Activated B cell treated with CpG ODN at 0.5 μM for 24 hours (primary cell): ENCODE measurements at regions not wholly inside any gene's neighbourhood (a gene's known extent, or its start where the extent isn't known, plus 50 kb on each side); places are given as distances from the start of the nearest gene placed in this dataset.

Experiments
- ATAC-seq: fragments of 200-7000 bp; cut with Tn5 transposase; one replicate; pipeline ENCODE4 v1.10.0; 2021; ENCODE audit warnings: low read depth, mild to moderate bottlenecking, moderate library complexity
- CTCF ChIA-PET: fragments of 350-600 bp; sonication (Branson Sonifier 250); formaldehyde crosslinking; loops from one replicate; lab custom pipeline; 2021; ENCODE audit warnings: antibody characterized with exemption; lab: Charles Lee
- POLR2A ChIA-PET: fragments of 350-600 bp; sonication (Branson Sonifier 250); formaldehyde crosslinking; loops from one replicate; lab custom pipeline; 2021; ENCODE audit warnings: antibody characterized with exemption; lab: Charles Lee
- DNase-seq: peaks from one replicate; pipeline ENCODE4 v3.0.0; 2022
- H3K27ac Mint-ChIP-seq: one replicate; pipeline ENCODE4 v1.8.0; 2020; ENCODE audit warnings: mixed read lengths
- H3K27me3 Mint-ChIP-seq: one replicate; pipeline ENCODE4 v1.8.0; 2021; ENCODE audit warnings: mixed read lengths
- H3K36me3 Mint-ChIP-seq: one replicate; pipeline ENCODE4 v1.8.0; 2021; ENCODE audit warnings: low read depth, mixed read lengths
- H3K4me1 Mint-ChIP-seq: one replicate; pipeline ENCODE4 v1.8.0; 2021; ENCODE audit warnings: mixed read lengths
- H3K4me3 Mint-ChIP-seq: one replicate; pipeline ENCODE4 v1.8.0; 2020; ENCODE audit warnings: mild to moderate bottlenecking, mixed read lengths
- H3K9me3 Mint-ChIP-seq: one replicate; pipeline ENCODE4 v1.8.0; 2020; ENCODE audit warnings: mixed read lengths
- intact Hi-C: fragments of 100-400 bp; cut with micrococcal nuclease; formaldehyde crosslinking; loops from one replicate; pipeline ENCODE4 v1.15.1; 2024
- TF ChIP-seq, protein P1 (sequence below): fragments of 200-600 bp; IDR thresholded peaks from one replicate; pipeline ENCODE4 v1.8.0; 2022; ENCODE audit warnings: antibody characterized with exemption, mild to moderate bottlenecking

DNA sequence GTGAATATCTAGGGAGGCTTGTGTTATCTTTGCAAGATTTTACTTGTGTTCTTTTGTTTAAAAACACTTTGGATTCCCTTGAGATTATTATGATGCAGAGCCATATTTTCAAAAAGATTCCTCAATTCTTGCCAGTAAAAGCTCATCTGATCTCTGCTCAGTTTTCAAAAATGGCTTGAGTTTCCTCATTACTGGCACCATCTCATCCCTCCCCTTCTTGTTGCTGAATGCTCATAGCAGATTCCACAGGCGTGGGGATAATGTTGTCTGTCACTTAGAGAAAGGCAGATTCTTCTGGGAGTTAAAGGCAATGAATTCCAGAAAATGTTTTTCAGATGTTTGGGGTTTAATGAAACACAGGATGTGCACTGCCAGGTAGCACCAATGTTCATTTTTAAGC is 170.4 kb upstream of the TANK start:
- H3K4me1 Mint-ChIP-seq: peaks cover 3% of the 10 kb centered on the region

DNA sequence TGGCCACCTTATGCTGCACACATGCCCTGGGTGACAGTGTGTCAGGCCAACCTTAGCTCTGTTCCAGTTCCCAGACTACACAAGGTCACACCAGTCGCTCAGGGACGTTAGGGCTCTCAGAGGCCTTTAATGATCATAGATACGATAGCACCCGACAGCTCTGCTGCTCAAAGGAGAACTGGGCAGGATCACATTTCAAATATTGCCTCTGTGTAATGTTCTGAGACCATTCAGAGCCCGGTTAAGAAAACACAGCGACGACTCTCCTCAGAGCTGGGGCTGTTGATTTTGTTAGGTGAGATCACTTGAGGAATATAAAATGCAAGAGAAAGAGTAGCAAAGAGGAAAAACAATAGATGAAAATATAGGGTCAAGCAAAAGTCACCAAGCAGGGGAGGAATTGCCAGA is 166.6 kb upstream of the TANK start:
- no peak for DNase-seq
- POLR2A ChIA-PET: no interaction called here
- intact Hi-C loops: loop anchor here (1.0 to 5.0 kb wide), 7 partner anchors 69 to 883 kb away; no protein-coding TSS in a partner anchor
- Mint-ChIP-seq H3K36me3 (no peaks in the 10 kb centered on the region), H3K9me3 (no peaks in the 10 kb centered on the region), H3K27ac (no peak overlapping the region), H3K4me1 (peaks cover 3% of the 10 kb centered on the region), H3K4me3 (no peak overlapping the region), H3K27me3 (no peaks in the 10 kb centered on the region)
- TF ChIP-seq, protein P1, sequence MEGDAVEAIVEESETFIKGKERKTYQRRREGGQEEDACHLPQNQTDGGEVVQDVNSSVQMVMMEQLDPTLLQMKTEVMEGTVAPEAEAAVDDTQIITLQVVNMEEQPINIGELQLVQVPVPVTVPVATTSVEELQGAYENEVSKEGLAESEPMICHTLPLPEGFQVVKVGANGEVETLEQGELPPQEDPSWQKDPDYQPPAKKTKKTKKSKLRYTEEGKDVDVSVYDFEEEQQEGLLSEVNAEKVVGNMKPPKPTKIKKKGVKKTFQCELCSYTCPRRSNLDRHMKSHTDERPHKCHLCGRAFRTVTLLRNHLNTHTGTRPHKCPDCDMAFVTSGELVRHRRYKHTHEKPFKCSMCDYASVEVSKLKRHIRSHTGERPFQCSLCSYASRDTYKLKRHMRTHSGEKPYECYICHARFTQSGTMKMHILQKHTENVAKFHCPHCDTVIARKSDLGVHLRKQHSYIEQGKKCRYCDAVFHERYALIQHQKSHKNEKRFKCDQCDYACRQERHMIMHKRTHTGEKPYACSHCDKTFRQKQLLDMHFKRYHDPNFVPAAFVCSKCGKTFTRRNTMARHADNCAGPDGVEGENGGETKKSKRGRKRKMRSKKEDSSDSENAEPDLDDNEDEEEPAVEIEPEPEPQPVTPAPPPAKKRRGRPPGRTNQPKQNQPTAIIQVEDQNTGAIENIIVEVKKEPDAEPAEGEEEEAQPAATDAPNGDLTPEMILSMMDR: no peak
- ATAC-seq: no peak
- CTCF ChIA-PET: interaction anchor here (0.8 to 7.9 kb wide), 15 partner anchors 8 to 884 kb away, joined by 3 to 105 read pairs (median 6); no protein-coding TSS in a partner anchor

More for the DNA sequence above, 170.4 kb upstream of the TANK start:
- TF ChIP-seq, protein P1: no peak
- ATAC-seq: no peak
- Mint-ChIP-seq H3K4me3 (no peak overlapping the region), H3K9me3 (no peaks in the 10 kb centered on the region), H3K36me3 (no peaks in the 10 kb centered on the region), H3K27me3 (no peaks in the 10 kb centered on the region), H3K27ac (no peak overlapping the region)
- no peak for DNase-seq
- ChIA-PET POLR2A (no interaction called here), CTCF (interaction anchor here (1.0 to 7.9 kb wide), 2 partner anchors 20 to 666 kb away, joined by 4 to 105 read pairs; no protein-coding TSS in a partner anchor)
- intact Hi-C loops: loop anchor here (5.0 kb wide), 1 partner anchor 283 kb away; no protein-coding TSS in a partner anchor

DNA sequence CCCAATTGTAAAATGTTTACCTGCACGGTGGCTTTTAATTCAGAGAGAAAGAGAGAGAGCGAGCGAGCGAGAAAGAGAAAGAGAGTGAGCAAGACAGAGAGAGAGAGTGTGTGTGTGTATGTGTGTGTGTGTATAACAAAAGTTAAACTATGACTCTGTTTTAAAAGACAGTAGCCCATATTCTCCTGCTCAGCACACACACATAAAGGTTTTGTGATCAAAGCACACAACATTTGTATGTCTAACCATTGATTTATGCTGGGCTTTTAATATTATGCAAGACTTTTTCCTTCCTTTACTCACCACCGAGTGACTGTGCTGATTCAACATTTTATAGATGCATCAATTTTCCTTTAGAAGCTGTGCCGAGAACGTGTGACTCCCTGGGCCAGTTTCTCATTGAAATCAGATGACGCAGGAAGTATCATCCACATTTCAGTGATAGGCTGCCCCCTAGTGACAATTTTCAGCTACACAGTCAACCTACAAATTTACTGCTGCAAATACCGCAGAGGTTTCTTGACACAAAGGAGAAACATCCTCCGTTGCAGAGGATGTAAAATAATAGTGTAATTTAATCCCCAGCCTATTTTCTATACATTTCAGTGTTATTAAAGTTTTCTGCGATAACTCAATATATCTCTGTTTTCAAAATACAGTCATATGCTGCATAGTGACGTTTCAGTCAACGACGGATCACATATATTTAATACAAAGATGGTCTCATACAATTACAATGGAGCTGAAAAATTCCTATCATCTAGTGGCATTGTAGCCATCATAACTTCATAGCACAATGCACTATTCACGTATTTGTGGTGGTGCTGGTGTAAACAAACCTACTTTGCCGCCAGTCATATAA is 165.9 kb upstream of the TANK start:
- no peaks in the 10 kb centered on the region for H3K36me3 Mint-ChIP-seq
- TF ChIP-seq, protein P1: peak; percentile 38
- ATAC-seq (peak; percentile 37), DNase-seq (no peak)
- H3K9me3 Mint-ChIP-seq: no peaks in the 10 kb centered on the region
- CTCF ChIA-PET: interaction anchor here (0.6 to 7.9 kb wide), 22 partner anchors 9 to 909 kb away, joined by 3 to 105 read pairs (median 5); no protein-coding TSS in a partner anchor
- peaks cover 3% of the 10 kb centered on the region for H3K4me1 Mint-ChIP-seq
- POLR2A ChIA-PET: no interaction called here
- no peak overlapping the region for H3K27ac Mint-ChIP-seq
- no peaks in the 10 kb centered on the region for H3K27me3 Mint-ChIP-seq
- H3K4me3 Mint-ChIP-seq: no peak overlapping the region
- intact Hi-C loops: loop anchor here (1.0 to 5.0 kb wide), 7 partner anchors 68 to 884 kb away; no protein-coding TSS in a partner anchor

GRCh38 chr2:160996584-160996983 is 163.6 kb upstream of the TANK start:
- POLR2A ChIA-PET: no interaction called here
- TF ChIP-seq, protein P1: no peak
- intact Hi-C loops: no loop called here

GRCh38 chr2:161004379-161004778 is 155.8 kb upstream of the TANK start:
- POLR2A ChIA-PET: no interaction called here
- intact Hi-C loops: no loop called here
- ATAC-seq: no peak

More at GRCh38 chr2:160996584-160996983, 163.6 kb upstream of the TANK start:
- CTCF ChIA-PET: interaction anchor here (1.1 to 7.9 kb wide), 4 partner anchors 643 to 886 kb away, joined by 3 to 105 read pairs (median 36); no protein-coding TSS in a partner anchor
- Mint-ChIP-seq H3K4me3 (no peak overlapping the region), H3K36me3 (no peaks in the 10 kb centered on the region), H3K9me3 (no peaks in the 10 kb centered on the region), H3K4me1 (peaks cover 3% of the 10 kb centered on the region), H3K27ac (no peak overlapping the region), H3K27me3 (no peaks in the 10 kb centered on the region)
- DNase-seq (no peak), ATAC-seq (no peak)

More at GRCh38 chr2:161004379-161004778, 155.8 kb upstream of the TANK start:
- CTCF ChIA-PET: interaction anchor here (1.0 to 1.2 kb wide), 4 partner anchors 10 to 681 kb away, joined by 3 to 6 read pairs (median 4); no protein-coding TSS in a partner anchor
- TF ChIP-seq, protein P1: no peak
- no peaks in the 10 kb centered on the region for H3K4me1 Mint-ChIP-seq
- no peaks in the 10 kb centered on the region for H3K9me3 Mint-ChIP-seq
- H3K27ac Mint-ChIP-seq: no peak overlapping the region
- no peak for DNase-seq
- H3K4me3 Mint-ChIP-seq: no peak overlapping the region
- peaks cover 19% of the 10 kb centered on the region for H3K27me3 Mint-ChIP-seq
- no peaks in the 10 kb centered on the region for H3K36me3 Mint-ChIP-seq
